Smooth muscle cell of the brain vasculature (primary cell): ENCODE measurements at regions not wholly inside any gene's neighbourhood (a gene's known extent, or its start where the extent isn't known, plus 50 kb on each side); places are given as distances from the start of the nearest gene placed in this dataset.

Experiments
- DNase-seq: peaks from one replicate; pipeline ENCODE4 v3.0.0-alpha.2; 2012; ENCODE audit warnings: low read depth, low spot score

GRCh38 chr19:16000024-16000663 is 51.3 kb downstream of the OR10H4 start:
- no peak for DNase-seq

GRCh38 chr19:16001481-16002312 is 52.9 kb downstream of the OR10H4 start:
- peak; percentile 21 for DNase-seq

- DNase-seq = no peak
Observed at GRCh38 chr19:16002406-16003384, 53.9 kb downstream of the OR10H4 start.

DNA sequence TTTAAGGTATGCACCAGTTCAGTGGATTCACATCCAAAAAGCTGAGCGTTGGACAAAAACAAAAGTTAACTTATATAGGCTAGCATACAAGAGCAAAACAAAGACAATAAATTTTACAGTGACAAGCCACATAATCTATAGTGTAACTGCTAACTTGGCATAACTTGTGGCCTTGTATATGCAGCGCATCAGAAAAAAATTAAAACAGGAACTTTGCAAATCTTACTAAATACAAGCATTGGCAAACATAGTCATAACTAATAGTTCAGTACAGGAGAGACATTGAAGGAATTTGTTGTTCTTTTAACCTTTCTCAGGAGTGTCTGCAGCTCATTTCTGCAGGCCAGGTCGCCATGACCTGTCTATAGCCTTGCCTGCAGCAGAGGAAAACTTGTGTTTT is 54.6 kb downstream of the OR10H4 start:
- no peak for DNase-seq

GRCh38 chr19:16005925-16006324 is 57.1 kb downstream of the OR10H4 start:
- DNase-seq = no peak

DNA sequence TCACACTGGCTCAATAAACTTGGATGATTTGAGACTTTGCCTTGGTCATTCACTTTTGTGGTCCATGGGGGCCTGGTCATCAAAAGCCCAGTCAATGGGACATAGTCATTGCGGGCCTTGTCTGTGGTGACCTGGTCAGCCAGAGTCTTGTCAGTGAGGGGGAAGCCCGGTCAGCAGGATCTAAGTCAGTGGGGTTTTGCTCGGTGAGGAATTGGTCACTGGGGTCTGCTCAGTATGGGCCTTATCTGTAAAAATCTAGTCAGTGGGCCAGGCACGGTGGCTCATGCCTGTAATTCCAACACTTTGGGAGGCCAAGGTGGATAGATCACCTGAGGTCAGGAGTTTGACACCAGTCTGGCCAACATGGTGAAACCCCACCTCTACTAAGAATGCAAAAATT is 63.7 kb upstream of the TPM4 start:
- DNase-seq = no peak

DNA sequence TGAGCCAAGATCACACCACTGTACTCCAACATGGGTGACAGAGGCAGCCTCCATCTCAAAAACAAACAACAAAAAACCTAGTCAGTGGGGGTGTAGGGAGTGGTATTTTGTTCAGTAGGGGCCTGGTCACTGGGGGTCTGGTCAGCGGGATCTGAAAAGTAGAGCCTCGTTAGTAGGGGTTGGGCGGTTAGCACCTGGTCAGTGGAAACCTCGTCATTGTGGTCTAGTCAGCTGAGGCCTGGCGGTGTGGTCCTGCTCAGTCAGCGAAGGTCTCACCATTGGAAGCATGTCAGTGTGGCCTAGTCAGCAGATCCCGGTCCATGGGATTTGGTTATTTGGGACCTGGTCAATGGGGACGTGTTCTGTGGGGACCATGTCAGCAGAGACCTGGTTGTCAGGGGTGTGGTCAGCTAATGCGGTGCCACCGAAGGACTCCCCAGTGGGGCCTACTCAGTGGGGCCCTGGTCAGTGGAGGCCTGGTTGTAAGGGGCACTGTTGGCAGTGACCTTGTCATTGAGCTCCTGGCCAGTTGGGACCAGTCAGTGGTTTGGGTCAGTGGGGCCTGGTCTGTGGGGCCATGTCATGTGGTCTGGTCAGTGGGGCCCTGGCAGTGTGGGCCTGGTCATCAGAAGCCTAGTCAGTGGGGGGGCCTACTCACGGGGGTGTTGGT is 63.0 kb upstream of the TPM4 start:
- DNase-seq = no peak

DNA sequence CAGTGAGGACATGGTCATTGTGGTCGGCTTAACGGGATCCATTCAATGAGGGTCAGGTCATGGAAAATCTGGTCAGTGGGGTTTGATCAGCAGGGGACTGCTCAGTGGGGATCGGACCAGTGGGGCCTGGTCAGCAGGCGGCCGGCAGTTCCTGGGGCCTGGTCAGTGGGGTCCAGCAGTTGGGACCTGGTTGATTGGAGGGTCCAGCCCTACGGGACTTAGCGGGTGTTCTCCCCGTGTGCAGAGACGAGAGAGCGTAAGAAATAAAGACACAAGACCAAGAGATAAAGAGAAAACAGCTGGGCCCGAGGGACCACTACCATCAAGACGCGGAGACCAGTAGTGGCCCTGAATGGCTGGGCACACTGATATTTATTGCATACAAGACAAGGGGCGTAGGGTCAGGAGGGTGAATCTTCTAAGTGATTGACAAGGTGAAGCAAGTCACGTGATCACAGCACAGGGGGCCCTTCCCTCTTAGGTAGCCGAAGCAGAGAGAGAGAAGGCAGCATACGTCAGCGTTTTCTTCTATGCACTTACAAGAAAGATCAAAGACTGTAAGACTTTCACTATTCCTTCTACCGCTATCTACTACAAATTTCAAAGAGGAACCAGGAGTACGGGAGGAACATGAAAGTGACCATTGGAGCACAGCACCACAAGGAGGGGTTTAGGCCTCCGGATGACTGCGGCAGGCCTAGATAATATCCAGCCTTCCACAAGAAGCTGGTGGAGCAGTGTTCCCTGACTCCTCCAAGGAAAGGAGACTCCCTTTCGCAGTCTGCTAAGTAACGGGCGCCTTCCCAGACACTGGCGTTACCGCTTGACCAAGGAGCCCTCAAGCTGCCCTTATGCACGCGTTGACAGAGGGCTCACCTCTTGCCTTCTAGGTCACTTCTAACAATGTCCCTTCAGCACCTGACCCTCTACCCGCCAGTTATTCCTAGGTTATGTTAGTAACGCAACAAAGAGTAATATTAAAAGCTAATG is 62.1 kb upstream of the TPM4 start:
- DNase-seq = no peak

DNA sequence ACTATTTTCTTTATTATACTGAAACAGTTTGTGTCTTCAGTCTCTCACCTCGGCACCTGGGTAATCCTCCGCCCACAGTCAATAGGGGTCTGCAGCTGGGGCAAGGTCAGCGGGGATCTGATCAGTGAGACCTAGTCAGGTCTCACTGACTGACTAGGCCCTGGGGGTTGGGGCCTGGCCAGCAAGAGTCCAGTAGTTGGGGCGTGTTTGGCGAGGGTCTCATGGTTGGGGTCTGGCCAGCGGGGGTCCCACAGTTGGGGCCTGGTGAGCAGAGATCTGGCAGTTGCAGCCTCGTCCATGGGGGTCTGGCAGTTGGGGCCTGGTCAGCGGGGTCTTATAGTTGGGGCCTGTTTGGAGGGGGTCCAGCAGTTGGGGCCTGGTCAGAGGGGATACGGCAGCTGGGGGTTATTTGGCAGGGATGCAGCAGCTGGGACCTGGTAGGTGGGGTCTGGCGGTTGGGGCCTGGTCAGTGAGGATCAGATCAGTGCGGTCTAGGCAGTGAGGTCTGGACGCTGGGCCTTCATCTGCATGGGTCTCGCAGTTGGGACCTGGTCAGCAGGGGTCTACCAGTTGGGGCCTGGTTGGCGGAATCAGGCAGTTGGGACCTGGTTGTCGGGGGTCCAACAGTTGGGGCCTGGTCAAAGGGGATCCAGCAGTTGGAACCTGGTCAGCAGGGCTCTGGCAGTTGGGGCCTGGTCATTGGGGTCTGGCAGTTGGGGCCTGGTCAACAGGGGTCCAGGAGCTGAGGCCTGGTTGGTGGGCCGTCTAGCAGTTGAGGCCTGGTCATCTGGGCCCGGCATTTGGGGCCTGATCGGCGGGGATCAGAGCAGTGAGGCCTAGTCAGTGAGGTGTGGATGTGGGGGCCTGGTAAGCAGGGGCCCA is 61.1 kb upstream of the TPM4 start:
- no peak for DNase-seq

DNA sequence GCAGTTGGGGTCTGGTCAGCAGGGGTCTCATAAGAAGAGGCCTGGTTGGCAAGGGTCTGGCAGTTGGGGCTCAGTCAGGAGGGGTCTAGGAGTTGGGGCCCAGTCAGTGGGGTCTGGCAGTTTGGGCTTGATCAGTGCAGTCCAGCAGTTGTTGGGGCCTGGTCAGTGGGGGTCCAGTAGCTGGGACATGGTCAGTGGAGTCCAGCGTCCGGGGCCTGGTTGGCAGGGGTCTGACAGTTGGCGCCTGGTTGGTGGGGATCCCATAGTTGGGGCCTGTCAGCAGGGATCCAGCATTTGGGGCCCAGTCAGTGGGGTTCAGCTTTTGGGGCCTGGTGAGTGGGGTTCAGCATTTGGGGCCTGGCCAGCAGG is 60.5 kb upstream of the TPM4 start:
- no peak for DNase-seq

GRCh38 chr19:16016226-16017137 is 59.8 kb upstream of the TPM4 start:
- DNase-seq = no peak

- no peak for DNase-seq
Observed at GRCh38 chr19:16017138-16017490, 59.2 kb upstream of the TPM4 start.

- no peak for DNase-seq
Observed at GRCh38 chr19:16018106-16018755, 58.1 kb upstream of the TPM4 start.

- no peak for DNase-seq
Observed at GRCh38 chr19:16018801-16019551, 57.3 kb upstream of the TPM4 start.

DNA sequence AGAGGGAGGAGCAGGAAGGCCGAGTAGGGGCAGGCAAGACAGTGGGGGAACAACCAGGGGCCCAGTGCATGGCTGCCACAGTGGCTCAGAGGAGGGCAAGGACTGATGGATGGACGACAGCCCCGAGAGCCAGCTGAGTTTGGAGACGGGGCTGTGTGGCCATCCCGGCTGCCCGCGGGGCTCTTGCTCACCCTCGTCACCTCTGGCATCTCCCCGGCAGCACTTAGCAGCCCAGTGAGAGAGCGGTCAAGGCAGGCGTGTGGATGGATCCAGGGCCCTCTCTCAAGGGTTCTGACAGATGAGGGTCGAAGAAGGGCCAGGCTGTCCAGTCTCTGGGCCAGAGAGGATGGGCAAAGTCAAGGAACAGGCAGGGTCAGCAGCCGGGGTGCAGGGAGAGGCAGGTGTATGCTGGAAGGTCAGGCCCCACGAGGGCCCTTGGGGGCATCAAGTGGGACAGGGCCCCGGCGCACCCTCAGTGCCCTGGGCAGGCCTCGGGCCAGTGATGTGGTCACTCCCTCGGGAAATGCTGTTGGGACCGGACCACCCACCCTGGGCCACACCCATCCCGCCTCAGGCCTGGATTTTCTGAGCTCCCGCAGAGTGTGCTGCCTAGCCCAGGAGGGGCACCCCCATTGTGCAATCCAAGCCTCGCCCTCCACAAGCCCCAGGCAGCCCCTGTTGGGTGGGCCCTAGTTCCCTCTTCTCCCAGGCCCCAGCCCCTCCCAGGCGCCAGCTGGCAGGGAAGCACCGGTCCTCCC is 56.4 kb upstream of the TPM4 start:
- DNase-seq = no peak

- no peak for DNase-seq
Observed at GRCh38 chr19:16021796-16022195, 54.5 kb upstream of the TPM4 start.
